HG03025 (cell line): ENCODE measurements at regions not wholly inside any gene's neighbourhood (a gene's known extent, or its start where the extent isn't known, plus 50 kb on each side); places are given as distances from the start of the nearest gene placed in this dataset.

Experiments
- ATAC-seq: cut with Tn5 transposase; IDR thresholded peaks from one replicate; pipeline ENCODE4 v1.9.1; 2021; ENCODE audit warnings: mild to moderate bottlenecking, moderate library complexity; ENCODE audit not compliant: unreplicated experiment, low FRiP score

DNA sequence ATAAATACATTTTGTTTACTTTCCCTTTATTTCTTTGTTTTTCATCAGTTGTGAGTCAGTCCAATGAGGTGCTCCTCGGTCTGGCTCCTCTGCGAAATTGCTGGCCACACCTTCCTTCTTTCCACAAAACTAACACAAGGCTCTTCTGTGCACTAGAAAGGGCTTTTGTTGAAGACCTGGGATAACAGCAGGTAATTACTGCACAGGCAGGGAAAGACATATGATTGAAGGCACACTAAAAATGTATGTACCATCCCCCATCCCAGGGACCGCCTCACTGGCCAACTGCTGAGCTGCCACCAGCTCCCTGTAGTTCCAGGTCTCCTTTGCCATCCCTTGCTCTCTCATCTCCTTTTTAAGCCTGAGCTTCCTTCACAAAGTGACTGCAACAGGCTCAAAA, 180.5 kb downstream of the EFNB2 start:
- no peak for ATAC-seq

- no peak for ATAC-seq
Measured at GRCh38 chr13:106352850-106353249, 182.6 kb downstream of the EFNB2 start.

GRCh38 chr13:106351251-106351650, 184.2 kb downstream of the EFNB2 start:
- no peak for ATAC-seq

GRCh38 chr13:106350208-106350607, 185.3 kb downstream of the EFNB2 start:
- no peak for ATAC-seq

GRCh38 chr13:106349080-106349931, 186.2 kb downstream of the EFNB2 start:
- no peak for ATAC-seq

DNA sequence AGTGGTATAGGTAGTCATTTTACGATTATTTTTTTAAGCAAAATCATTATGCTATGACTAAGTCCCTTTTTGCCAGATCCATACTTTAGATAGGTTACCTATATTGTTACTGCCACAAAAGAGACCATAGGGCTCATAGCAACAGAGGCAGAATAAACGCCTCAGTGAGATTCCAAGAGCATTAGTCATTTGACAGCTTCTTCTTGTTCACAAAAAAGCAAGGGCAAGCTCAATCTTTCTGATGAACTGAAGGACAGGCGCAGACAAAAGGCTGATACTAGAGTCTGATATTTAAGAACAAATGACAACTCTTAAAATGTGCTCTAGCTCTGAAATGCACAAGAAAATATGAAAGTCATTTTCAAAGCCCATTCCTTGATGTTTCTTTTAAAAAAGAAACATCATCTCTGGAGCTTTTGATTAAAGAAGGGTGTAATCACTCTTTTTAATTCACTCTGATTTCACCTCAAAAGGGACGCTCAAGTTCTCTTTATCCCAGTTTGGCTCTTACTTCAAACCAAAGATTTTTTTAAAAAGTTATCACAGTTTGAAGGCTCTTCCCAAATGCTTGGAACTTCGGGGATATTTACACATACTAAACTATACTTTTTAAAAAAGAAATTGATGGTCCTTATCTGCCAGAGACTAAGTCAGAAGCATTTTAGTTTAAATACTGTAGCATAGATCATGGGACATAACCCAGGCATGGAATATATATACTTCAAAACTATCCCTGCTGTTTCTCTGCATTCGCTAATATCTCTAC, 187.2 kb downstream of the EFNB2 start:
- ATAC-seq: no peak

GRCh38 chr13:106344342-106344741, 191.1 kb downstream of the EFNB2 start:
- no peak for ATAC-seq

- no peak for ATAC-seq
Measured at GRCh38 chr13:106343836-106344235, 191.6 kb downstream of the EFNB2 start.

- no peak for ATAC-seq
Measured at GRCh38 chr13:106340249-106340648, 195.2 kb downstream of the EFNB2 start.

GRCh38 chr13:106337096-106337850, 198.2 kb downstream of the EFNB2 start:
- ATAC-seq: no peak

- ATAC-seq: no peak
Measured at GRCh38 chr13:106336668-106337067, 198.8 kb downstream of the EFNB2 start.

- no peak for ATAC-seq
Measured at GRCh38 chr13:106332621-106333020, 202.8 kb downstream of the EFNB2 start.

DNA sequence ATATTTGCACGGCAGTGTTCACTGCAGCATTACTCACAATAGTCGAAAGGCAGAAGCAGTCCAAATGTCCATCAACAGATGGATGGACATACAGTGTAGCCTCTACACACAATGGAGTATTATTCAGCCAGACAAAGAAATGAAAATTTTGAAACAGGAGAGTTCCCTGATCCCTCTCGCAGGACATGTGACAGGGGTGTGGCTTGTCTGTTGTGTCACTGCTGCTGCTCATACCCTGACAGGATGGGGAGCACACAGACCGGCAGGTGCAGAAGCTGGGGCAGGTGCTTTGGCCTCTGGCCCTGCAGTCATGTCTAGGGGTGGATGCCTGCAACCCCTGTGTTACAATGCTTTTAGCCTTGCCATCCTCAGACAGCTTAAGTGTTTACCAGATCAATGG, 204.3 kb downstream of the EFNB2 start:
- ATAC-seq: no peak

GRCh38 chr13:106329941-106330340, 205.5 kb downstream of the EFNB2 start:
- no peak for ATAC-seq

GRCh38 chr13:106326751-106327150, 208.7 kb downstream of the EFNB2 start:
- no peak for ATAC-seq

DNA sequence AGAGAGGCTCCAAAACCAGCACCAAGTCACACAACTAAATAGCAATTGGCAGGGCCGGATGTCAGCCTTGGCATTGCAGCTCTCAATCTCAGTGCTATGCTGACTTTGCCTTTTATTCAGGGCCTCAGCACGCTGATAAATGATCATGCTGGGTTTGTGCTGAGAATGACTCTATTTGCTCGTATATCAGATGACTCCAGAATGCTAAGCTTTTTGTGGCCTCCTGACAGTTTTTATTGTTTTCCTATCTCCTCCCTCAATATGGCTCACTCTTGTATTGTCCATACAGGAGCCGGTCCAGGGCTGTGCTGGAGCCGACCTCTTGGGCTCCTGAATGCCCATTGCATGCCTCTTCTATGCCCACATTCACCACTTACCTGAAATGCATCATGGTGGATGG, 211.0 kb downstream of the EFNB2 start:
- ATAC-seq: no peak

- ATAC-seq: no peak
Measured at GRCh38 chr13:106322628-106323027, 212.8 kb downstream of the EFNB2 start.

GRCh38 chr13:106318941-106319411, 216.5 kb downstream of the EFNB2 start:
- no peak for ATAC-seq

- no peak for ATAC-seq
Measured at GRCh38 chr13:106314417-106314816, 221.0 kb downstream of the EFNB2 start.

DNA sequence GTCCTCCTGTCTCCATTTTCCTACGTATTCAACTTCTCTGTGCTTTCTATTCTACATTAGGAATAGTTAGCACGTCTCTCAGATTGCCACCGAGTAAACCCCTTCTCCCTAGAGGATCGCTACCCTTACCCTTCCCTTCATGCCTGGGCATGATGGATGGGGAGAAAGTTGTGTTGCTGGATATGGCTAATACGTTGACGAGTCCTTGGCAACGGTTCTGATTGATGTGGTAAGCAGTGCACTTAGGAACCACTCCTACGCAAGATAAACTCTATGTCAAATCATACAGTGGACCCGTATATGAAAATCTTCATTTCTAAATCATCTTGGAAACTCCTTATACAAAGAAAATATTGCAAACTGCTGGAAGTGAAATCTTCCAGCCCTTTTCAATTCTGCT, 224.5 kb downstream of the EFNB2 start:
- ATAC-seq: no peak

DNA sequence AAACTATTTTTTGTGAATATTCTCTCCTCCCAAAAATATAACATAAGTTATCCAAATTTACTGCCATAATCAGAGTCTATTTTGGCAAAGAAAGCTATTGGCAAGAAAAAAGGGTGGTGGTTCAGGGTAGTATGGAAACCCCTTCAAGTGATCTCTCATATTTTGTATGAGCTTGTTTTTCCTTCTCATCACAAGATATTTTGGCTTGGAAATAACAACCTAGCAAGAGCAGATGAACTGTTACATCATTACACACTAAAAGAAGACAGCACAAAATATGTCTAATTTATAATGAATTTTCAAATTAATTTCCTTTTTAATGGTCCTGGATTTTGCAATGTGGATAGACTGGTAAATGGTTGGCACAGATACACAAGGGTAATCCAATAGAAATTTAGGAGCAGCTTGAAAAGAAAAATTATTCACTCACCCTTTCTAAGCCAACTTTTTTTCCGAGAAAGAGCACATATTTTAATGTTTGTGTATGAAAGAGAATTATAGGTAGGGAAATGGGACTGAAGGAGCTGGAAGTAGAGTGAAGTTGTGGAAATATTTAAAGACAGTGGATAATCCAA, 225.1 kb downstream of the EFNB2 start:
- no peak for ATAC-seq
